ENCODE measurements at regions not wholly inside any gene's neighbourhood (a gene's known extent, or its start where the extent isn't known, plus 50 kb on each side); places are given as distances from the start of the nearest gene placed in this dataset.

DNA sequence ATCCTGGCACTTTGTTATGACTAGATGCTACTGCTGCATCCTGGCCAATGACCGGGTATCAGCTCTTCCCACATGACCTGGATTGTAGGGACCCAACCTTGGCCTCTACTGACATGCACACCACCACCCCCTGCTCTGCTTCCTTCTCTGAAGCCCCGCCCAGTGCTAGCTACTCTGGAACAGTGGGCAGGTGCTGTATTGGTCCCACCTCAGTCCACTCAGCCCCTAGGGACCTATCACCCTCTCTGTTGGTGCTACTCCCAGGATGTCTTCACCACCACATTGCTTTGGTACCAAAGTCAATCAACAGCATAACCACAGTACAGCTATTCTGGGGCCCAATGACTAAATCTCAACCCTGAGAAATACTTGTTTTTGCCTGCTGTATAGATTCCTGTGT, 170.2 kb upstream of the PRICKLE2 start:
- no peak for DNase-seq (ENCODE audit: low read depth in 2 of 2)
- Histone ChIP-seq H3K4me3 (replicated peaks in 1 of 4; ENCODE audit: control extremely low read depth in 1 of 4, insufficient read depth in 1 of 4, low read depth in 3 of 4, low read length in 4 of 4) (no peak overlapping the region), H3K79me2 (ENCODE audit: control insufficient read depth, insufficient read depth, low read length) (no peaks in the 10 kb centered on the region), H3K4me2 (ENCODE audit: extremely low read depth, insufficient read depth, low read length) (no peak overlapping the region), H3K9ac (ENCODE audit: insufficient read depth, low read length) (no peak overlapping the region), H2AFZ (ENCODE audit: low read length) (no peak overlapping the region), H3K9me3 (ENCODE audit: control insufficient read depth, insufficient read depth, low read depth, low read length) (no peaks in the 10 kb centered on the region), H4K20me1 (ENCODE audit: control insufficient read depth, extremely low read depth, insufficient read depth, low read length) (no peaks in the 10 kb centered on the region), H3K4me1 (ENCODE audit: control insufficient read depth, extremely low read depth, insufficient read depth, low read length) (peaks cover 2% of the 10 kb centered on the region), H3K27ac (ENCODE audit: insufficient read depth, low read length) (no peak overlapping the region), H3K36me3 (ENCODE audit: control insufficient read depth, insufficient read depth, low read length) (no peaks in the 10 kb centered on the region), H3K27me3 (ENCODE audit: control insufficient read depth, insufficient read depth, low read length) (no peaks in the 10 kb centered on the region)
- TF ChIP-seq, protein P1, sequence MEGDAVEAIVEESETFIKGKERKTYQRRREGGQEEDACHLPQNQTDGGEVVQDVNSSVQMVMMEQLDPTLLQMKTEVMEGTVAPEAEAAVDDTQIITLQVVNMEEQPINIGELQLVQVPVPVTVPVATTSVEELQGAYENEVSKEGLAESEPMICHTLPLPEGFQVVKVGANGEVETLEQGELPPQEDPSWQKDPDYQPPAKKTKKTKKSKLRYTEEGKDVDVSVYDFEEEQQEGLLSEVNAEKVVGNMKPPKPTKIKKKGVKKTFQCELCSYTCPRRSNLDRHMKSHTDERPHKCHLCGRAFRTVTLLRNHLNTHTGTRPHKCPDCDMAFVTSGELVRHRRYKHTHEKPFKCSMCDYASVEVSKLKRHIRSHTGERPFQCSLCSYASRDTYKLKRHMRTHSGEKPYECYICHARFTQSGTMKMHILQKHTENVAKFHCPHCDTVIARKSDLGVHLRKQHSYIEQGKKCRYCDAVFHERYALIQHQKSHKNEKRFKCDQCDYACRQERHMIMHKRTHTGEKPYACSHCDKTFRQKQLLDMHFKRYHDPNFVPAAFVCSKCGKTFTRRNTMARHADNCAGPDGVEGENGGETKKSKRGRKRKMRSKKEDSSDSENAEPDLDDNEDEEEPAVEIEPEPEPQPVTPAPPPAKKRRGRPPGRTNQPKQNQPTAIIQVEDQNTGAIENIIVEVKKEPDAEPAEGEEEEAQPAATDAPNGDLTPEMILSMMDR (conservative IDR thresholded peaks at IDR 0.05 in 1 of 2, IDR thresholded peaks at IDR 0.05 in 1 of 2; ENCODE audit: low read depth in 1 of 2, low read length in 2 of 2), result no peak

DNA sequence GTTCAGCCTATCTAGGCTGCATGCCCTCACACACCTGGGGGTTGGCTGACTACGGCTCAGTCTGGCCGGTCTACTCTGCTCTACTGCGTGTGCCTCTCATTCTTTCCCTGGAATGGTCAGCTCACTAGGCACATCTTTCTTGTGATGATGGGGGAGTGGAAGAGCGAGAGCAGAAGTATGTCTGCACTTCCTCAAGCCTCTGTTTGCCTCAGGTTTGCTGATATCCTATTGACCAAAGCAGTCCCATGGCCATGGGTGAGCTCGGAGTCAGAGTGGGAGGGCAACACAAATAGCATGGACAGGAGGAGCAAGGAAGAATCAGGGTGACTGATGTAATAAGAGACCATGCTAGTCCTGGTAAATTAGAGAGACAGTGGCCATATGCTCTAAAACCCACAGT, 167.9 kb upstream of the PRICKLE2 start:
- DNase-seq (ENCODE audit: low read depth in 2 of 2), result no peak
- Histone ChIP-seq H3K36me3 (ENCODE audit: control insufficient read depth, insufficient read depth, low read length) (no peaks in the 10 kb centered on the region), H2AFZ (ENCODE audit: low read length) (no peak overlapping the region), H3K27me3 (ENCODE audit: control insufficient read depth, insufficient read depth, low read length) (no peaks in the 10 kb centered on the region), H3K27ac (ENCODE audit: insufficient read depth, low read length) (no peak overlapping the region), H3K9ac (ENCODE audit: insufficient read depth, low read length) (no peak overlapping the region), H3K4me2 (ENCODE audit: extremely low read depth, insufficient read depth, low read length) (no peak overlapping the region), H3K4me3 (replicated peaks in 1 of 4; ENCODE audit: control extremely low read depth in 1 of 4, insufficient read depth in 1 of 4, low read depth in 3 of 4, low read length in 4 of 4) (no peak overlapping the region), H4K20me1 (ENCODE audit: control insufficient read depth, extremely low read depth, insufficient read depth, low read length) (no peaks in the 10 kb centered on the region), H3K9me3 (ENCODE audit: control insufficient read depth, insufficient read depth, low read depth, low read length) (no peaks in the 10 kb centered on the region), H3K4me1 (ENCODE audit: control insufficient read depth, extremely low read depth, insufficient read depth, low read length) (no peaks in the 10 kb centered on the region), H3K79me2 (ENCODE audit: control insufficient read depth, insufficient read depth, low read length) (no peaks in the 10 kb centered on the region)
- TF ChIP-seq, protein P1 (conservative IDR thresholded peaks at IDR 0.05 in 1 of 2, IDR thresholded peaks at IDR 0.05 in 1 of 2; ENCODE audit: low read depth in 1 of 2, low read length in 2 of 2), result no peak
- no peak for TF ChIP-seq EZH2 (IDR thresholded peaks at IDR 0.05; ENCODE audit: low read length, missing control alignments)

GRCh38 chr3:64392001-64392400, 166.7 kb upstream of the PRICKLE2 start:
- H3K4me3 ChIP-seq (replicated peaks in 1 of 4; ENCODE audit: control extremely low read depth in 1 of 4, insufficient read depth in 1 of 4, low read depth in 3 of 4, low read length in 4 of 4), result no peak overlapping the region
- no peaks in the 10 kb centered on the region for H3K79me2 ChIP-seq (ENCODE audit: control insufficient read depth, insufficient read depth, low read length)
- TF ChIP-seq, protein P1 (conservative IDR thresholded peaks at IDR 0.05 in 1 of 2, IDR thresholded peaks at IDR 0.05 in 1 of 2; ENCODE audit: low read depth in 1 of 2, low read length in 2 of 2), result no peak
- no peak for TF ChIP-seq EZH2 (IDR thresholded peaks at IDR 0.05; ENCODE audit: low read length, missing control alignments)
- H3K36me3 ChIP-seq (ENCODE audit: control insufficient read depth, insufficient read depth, low read length), result no peaks in the 10 kb centered on the region
- no peaks in the 10 kb centered on the region for H3K9me3 ChIP-seq (ENCODE audit: control insufficient read depth, insufficient read depth, low read depth, low read length)
- H3K27me3 ChIP-seq (ENCODE audit: control insufficient read depth, insufficient read depth, low read length), result no peaks in the 10 kb centered on the region
- DNase-seq (ENCODE audit: low read depth in 2 of 2), result peak in 1 of 2 donors; percentile 50
- no peaks in the 10 kb centered on the region for H3K4me1 ChIP-seq (ENCODE audit: control insufficient read depth, extremely low read depth, insufficient read depth, low read length)
- H3K4me2 ChIP-seq (ENCODE audit: extremely low read depth, insufficient read depth, low read length), result no peak overlapping the region
- H3K9ac ChIP-seq (ENCODE audit: insufficient read depth, low read length), result no peak overlapping the region
- H3K27ac ChIP-seq (ENCODE audit: insufficient read depth, low read length), result no peak overlapping the region
- H2AFZ ChIP-seq (ENCODE audit: low read length), result no peak overlapping the region
- no peaks in the 10 kb centered on the region for H4K20me1 ChIP-seq (ENCODE audit: control insufficient read depth, extremely low read depth, insufficient read depth, low read length)
